ENCODE measurements at regions not wholly inside any gene's neighbourhood (a gene's known extent, or its start where the extent isn't known, plus 50 kb on each side); places are given as distances from the start of the nearest gene placed in this dataset.
"Not testable (repeated sequence)": the region's sequence is repeated elsewhere in the genome, so short reads cannot be mapped to it uniquely, and the experiment has no call there.

GRCh38 chr5:82601077-82601476, 322.9 kb upstream of the RPS23 start:
- DNase-seq: no peak

GRCh38 chr5:82599692-82600091, 321.5 kb upstream of the RPS23 start:
- DNase-seq: no peak

GRCh38 chr5:82599030-82599429, 320.9 kb upstream of the RPS23 start:
- no peak for DNase-seq

GRCh38 chr5:82597437-82597836, 319.3 kb upstream of the RPS23 start:
- no peak for DNase-seq

- no peak for DNase-seq
Observed at GRCh38 chr5:82596451-82596850, 318.3 kb upstream of the RPS23 start.

GRCh38 chr5:82595113-82595512, 317.0 kb upstream of the RPS23 start:
- DNase-seq: no peak

GRCh38 chr5:82594097-82594496, 315.9 kb upstream of the RPS23 start:
- no peak for DNase-seq

- DNase-seq: no peak
Observed at GRCh38 chr5:82593481-82593880, 315.3 kb upstream of the RPS23 start.

- DNase-seq: no peak
Observed at GRCh38 chr5:82591021-82591515, 312.9 kb upstream of the RPS23 start.

- DNase-seq: no peak
Observed at GRCh38 chr5:82590112-82590511, 312.0 kb upstream of the RPS23 start.

- DNase-seq: peak; percentile 30
Observed at GRCh38 chr5:82586661-82587310, 308.6 kb upstream of the RPS23 start.

GRCh38 chr5:82586181-82586580, 308.0 kb upstream of the RPS23 start:
- peak; percentile 65 for DNase-seq

- no peak for DNase-seq
Observed at GRCh38 chr5:82584631-82585030, 306.5 kb upstream of the RPS23 start.

- DNase-seq: not testable (repeated sequence)
Observed at GRCh38 chr5:82583331-82583730, 305.2 kb upstream of the RPS23 start.

- no peak for DNase-seq
Observed at GRCh38 chr5:82564963-82565362, 286.8 kb upstream of the RPS23 start.

GRCh38 chr5:82563745-82564144, 285.6 kb upstream of the RPS23 start:
- DNase-seq: no peak

GRCh38 chr5:82562696-82563240, 284.6 kb upstream of the RPS23 start:
- DNase-seq: no peak

- no peak for DNase-seq
Observed at GRCh38 chr5:82561797-82562196, 283.6 kb upstream of the RPS23 start.

- no peak for DNase-seq
Observed at GRCh38 chr5:82560969-82561368, 282.8 kb upstream of the RPS23 start.

- DNase-seq: no peak
Observed at GRCh38 chr5:82560561-82560960, 282.4 kb upstream of the RPS23 start.

- DNase-seq: no peak
Observed at GRCh38 chr5:82551840-82552385, 273.8 kb upstream of the RPS23 start.

GRCh38 chr5:82551192-82551591, 273.0 kb upstream of the RPS23 start:
- DNase-seq: no peak

- DNase-seq: no peak
Observed at GRCh38 chr5:82549263-82549662, 271.1 kb upstream of the RPS23 start.

- no peak for DNase-seq
Observed at GRCh38 chr5:82544004-82544403, 265.9 kb upstream of the RPS23 start.
